ENCODE measurements at regions not wholly inside any gene's neighbourhood (a gene's known extent, or its start where the extent isn't known, plus 50 kb on each side); places are given as distances from the start of the nearest gene placed in this dataset.

DNA sequence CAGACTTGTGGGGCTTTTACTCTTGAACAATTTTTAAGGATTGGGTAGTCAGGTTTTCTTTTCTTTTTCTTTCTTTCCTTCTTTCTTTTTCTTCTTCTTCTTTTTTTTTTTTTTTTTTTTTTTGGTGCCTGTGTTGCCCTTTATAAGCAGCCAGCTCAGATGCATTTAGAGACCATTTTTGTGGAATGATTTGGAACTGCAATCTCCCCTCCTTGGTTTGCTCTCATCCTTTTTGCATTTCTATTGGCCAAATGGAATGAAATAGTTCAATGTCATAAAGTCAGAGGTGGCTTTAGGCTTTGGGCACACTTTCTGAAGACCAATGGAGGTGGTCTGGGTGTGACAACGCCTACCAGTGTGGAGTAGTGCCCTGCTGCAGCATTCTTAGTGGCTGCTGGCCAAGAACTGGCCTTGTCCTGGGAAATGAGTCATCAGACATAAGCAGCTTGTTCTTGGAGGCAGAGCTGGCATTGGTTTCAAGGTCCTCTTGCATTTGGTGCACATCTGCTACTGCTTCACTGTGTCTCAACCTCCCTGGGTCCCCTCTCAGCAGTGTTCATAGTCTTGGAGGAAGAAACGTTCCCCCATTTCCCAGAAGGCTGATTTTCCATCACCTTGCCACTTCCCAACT is 84.5 kb downstream of the CT47B1 start:
- TF ChIP-seq, protein P1, sequence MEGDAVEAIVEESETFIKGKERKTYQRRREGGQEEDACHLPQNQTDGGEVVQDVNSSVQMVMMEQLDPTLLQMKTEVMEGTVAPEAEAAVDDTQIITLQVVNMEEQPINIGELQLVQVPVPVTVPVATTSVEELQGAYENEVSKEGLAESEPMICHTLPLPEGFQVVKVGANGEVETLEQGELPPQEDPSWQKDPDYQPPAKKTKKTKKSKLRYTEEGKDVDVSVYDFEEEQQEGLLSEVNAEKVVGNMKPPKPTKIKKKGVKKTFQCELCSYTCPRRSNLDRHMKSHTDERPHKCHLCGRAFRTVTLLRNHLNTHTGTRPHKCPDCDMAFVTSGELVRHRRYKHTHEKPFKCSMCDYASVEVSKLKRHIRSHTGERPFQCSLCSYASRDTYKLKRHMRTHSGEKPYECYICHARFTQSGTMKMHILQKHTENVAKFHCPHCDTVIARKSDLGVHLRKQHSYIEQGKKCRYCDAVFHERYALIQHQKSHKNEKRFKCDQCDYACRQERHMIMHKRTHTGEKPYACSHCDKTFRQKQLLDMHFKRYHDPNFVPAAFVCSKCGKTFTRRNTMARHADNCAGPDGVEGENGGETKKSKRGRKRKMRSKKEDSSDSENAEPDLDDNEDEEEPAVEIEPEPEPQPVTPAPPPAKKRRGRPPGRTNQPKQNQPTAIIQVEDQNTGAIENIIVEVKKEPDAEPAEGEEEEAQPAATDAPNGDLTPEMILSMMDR (IDR thresholded peaks at IDR 0.05), result no peak

DNA sequence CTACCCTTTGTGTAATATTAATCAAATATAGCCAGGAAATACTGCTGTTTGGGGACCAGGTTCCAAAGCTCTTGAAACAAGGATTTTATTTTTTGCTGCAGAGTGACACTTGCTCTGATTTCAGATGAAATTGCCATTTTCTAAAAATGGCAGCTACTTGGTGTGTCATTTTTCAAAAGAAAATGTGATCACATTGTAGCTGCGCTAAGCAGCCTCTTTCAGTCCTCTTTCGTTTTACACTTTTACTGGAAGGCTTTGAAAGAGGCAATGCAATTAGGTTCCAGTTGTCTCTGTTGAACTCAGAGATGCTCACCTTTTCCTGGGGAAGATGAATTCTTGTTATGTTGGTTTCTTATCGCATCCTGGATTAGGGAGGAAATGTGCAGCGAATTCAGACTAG is 85.1 kb downstream of the CT47B1 start:
- DNase-seq (ENCODE audit: low spot score) (no peak), ATAC-seq (ENCODE audit: low FRiP score) (no peak)
- TF ChIP-seq, protein P1 (IDR thresholded peaks at IDR 0.05), result no peak

More for the DNA sequence above, 84.5 kb downstream of the CT47B1 start:
- DNase-seq (ENCODE audit: low spot score) (peak; percentile 25), ATAC-seq (ENCODE audit: low FRiP score) (no peak)

DNA sequence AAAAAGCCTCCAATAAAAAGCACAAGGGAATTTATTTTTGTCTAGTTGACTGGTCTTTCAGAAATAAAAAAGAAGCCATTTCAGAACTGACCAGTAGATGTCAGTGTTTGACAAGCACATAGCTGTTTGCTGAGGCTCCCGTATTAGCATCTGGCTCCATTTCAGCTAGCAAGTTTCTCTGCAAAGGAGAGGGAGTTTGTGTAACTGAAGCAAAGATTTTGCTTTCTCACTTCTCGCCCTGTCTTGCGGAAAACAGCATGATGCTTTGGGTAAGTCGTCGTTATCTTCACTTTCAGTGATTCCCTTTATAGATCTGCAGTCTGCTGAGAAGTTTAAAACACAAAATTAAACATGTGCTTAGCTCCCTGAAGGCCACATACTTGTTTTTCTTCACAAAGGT is 85.5 kb downstream of the CT47B1 start:
- DNase-seq (ENCODE audit: low spot score), result no peak
- peak; percentile 70 for ATAC-seq (ENCODE audit: low FRiP score)
- TF ChIP-seq, protein P1 (IDR thresholded peaks at IDR 0.05), result no peak

DNA sequence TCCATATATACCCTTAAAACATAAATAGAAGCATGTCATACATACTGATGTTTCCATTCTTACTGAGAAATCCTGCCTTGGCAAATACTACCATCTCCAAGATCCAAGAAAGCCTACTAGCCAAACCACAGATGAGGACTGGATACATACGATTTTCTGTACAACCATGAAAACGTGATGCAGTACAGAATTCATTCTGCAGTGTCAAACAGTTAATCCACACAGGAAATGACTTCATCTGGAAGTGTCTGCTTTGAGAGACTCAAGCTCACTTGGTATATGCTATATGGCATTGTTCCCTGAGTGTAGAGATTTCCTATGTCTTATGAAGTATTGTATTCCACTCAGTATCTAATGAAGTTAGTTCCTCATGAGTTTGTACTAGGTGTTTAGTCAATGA is 94.3 kb downstream of the CT47B1 start:
- DNase-seq (ENCODE audit: low spot score), result no peak
- no peak for ATAC-seq (ENCODE audit: low FRiP score)
- TF ChIP-seq, protein P1 (IDR thresholded peaks at IDR 0.05), result no peak

GRCh38 chrX:120775959-120776358 is 99.7 kb downstream of the CT47B1 start:
- TF ChIP-seq, protein P1 (IDR thresholded peaks at IDR 0.05), result no peak
- DNase-seq (ENCODE audit: low spot score) (no peak), ATAC-seq (ENCODE audit: low FRiP score) (no peak)

DNA sequence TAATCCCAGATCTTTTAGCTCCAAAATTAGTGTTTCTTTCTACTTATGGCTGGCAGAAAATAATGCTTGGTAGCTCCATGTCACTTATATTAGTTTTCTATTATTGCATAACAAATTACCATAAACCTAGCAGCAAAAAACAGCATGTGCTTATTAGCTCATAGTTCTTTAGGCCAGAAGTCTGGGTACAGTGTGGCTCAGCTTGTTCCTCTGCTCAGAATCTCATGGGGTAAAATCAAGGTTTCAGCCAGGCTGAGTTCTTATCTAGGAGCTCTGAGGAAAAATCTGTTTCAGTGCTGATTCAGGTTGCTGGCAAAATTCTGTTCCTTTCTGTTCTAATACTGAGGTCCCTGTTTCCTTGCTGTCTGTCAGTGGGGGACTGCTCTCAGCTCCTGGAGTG is 101.1 kb downstream of the CT47B1 start:
- ATAC-seq (ENCODE audit: low FRiP score) (no peak), DNase-seq (ENCODE audit: low spot score) (no peak)
- TF ChIP-seq, protein P1 (IDR thresholded peaks at IDR 0.05), result no peak

GRCh38 chrX:120773801-120774200 is 101.9 kb downstream of the CT47B1 start:
- TF ChIP-seq, protein P1 (IDR thresholded peaks at IDR 0.05), result no peak
- no peak for DNase-seq (ENCODE audit: low spot score)
- ATAC-seq (ENCODE audit: low FRiP score), result no peak

Data from omental fat pad (tissue), 3 donors.